ENCODE measurements at regions not wholly inside any gene's neighbourhood (a gene's known extent, or its start where the extent isn't known, plus 50 kb on each side); places are given as distances from the start of the nearest gene placed in this dataset.
A peak's percentile ranks its signal among the peaks of the same experiment; 100 is the strongest.

GRCh38 chr7:81197266-81197665 lies 278.4 kb upstream of the SEMA3C start:
- Histone ChIP-seq H4K20me1 (ENCODE audit: control insufficient read depth, extremely low read depth, insufficient read depth, low read length) (no peaks in the 10 kb centered on the region), H3K4me2 (ENCODE audit: extremely low read depth, insufficient read depth, low read length) (no peak overlapping the region), H3K36me3 (ENCODE audit: control insufficient read depth, insufficient read depth, low read length) (no peaks in the 10 kb centered on the region), H3K27ac (ENCODE audit: insufficient read depth, low read length) (no peak overlapping the region), H2AFZ (ENCODE audit: low read length) (peak overlapping the region; percentile 6), H3K79me2 (ENCODE audit: control insufficient read depth, insufficient read depth, low read length) (no peaks in the 10 kb centered on the region), H3K4me3 (replicated peaks in 1 of 4; ENCODE audit: control extremely low read depth in 1 of 4, insufficient read depth in 1 of 4, low read depth in 3 of 4, low read length in 4 of 4) (no peak overlapping the region), H3K27me3 (ENCODE audit: control insufficient read depth, insufficient read depth, low read length) (no peaks in the 10 kb centered on the region), H3K9ac (ENCODE audit: insufficient read depth, low read length) (no peak overlapping the region), H3K9me3 (ENCODE audit: control insufficient read depth, insufficient read depth, low read depth, low read length) (no peaks in the 10 kb centered on the region), H3K4me1 (ENCODE audit: control insufficient read depth, extremely low read depth, insufficient read depth, low read length) (no peaks in the 10 kb centered on the region)
- TF ChIP-seq CTCF (conservative IDR thresholded peaks at IDR 0.05 in 1 of 2, IDR thresholded peaks at IDR 0.05 in 1 of 2; ENCODE audit: low read depth in 1 of 2, low read length in 2 of 2) (no peak), EZH2 (IDR thresholded peaks at IDR 0.05; ENCODE audit: low read length, missing control alignments) (no peak)
- DNase-seq (ENCODE audit: low read depth in 2 of 2), result no peak

GRCh38 chr7:81195033-81195432 lies 276.2 kb upstream of the SEMA3C start:
- no peak overlapping the region for H3K27ac ChIP-seq (ENCODE audit: insufficient read depth, low read length)
- peak in 1 of 2 donors; percentile 58 for DNase-seq (ENCODE audit: low read depth in 2 of 2)
- H3K4me2 ChIP-seq (ENCODE audit: extremely low read depth, insufficient read depth, low read length), result no peak overlapping the region
- H3K36me3 ChIP-seq (ENCODE audit: control insufficient read depth, insufficient read depth, low read length), result no peaks in the 10 kb centered on the region
- no peaks in the 10 kb centered on the region for H3K27me3 ChIP-seq (ENCODE audit: control insufficient read depth, insufficient read depth, low read length)
- no peaks in the 10 kb centered on the region for H4K20me1 ChIP-seq (ENCODE audit: control insufficient read depth, extremely low read depth, insufficient read depth, low read length)
- H3K4me3 ChIP-seq (replicated peaks in 1 of 4; ENCODE audit: control extremely low read depth in 1 of 4, insufficient read depth in 1 of 4, low read depth in 3 of 4, low read length in 4 of 4), result no peak overlapping the region
- no peak overlapping the region for H2AFZ ChIP-seq (ENCODE audit: low read length)
- H3K9me3 ChIP-seq (ENCODE audit: control insufficient read depth, insufficient read depth, low read depth, low read length), result no peaks in the 10 kb centered on the region
- H3K4me1 ChIP-seq (ENCODE audit: control insufficient read depth, extremely low read depth, insufficient read depth, low read length), result peaks cover 3% of the 10 kb centered on the region
- no peaks in the 10 kb centered on the region for H3K79me2 ChIP-seq (ENCODE audit: control insufficient read depth, insufficient read depth, low read length)
- no peak overlapping the region for H3K9ac ChIP-seq (ENCODE audit: insufficient read depth, low read length)
- TF ChIP-seq EZH2 (IDR thresholded peaks at IDR 0.05; ENCODE audit: low read length, missing control alignments), result no peak
- no peak for TF ChIP-seq CTCF (conservative IDR thresholded peaks at IDR 0.05 in 1 of 2, IDR thresholded peaks at IDR 0.05 in 1 of 2; ENCODE audit: low read depth in 1 of 2, low read length in 2 of 2)

GRCh38 chr7:81190997-81191768 lies 272.3 kb upstream of the SEMA3C start:
- Histone ChIP-seq H3K4me2 (ENCODE audit: extremely low read depth, insufficient read depth, low read length) (no peak overlapping the region), H3K27me3 (ENCODE audit: control insufficient read depth, insufficient read depth, low read length) (no peaks in the 10 kb centered on the region), H2AFZ (ENCODE audit: low read length) (no peak overlapping the region), H3K36me3 (ENCODE audit: control insufficient read depth, insufficient read depth, low read length) (no peaks in the 10 kb centered on the region), H3K4me3 (replicated peaks in 1 of 4; ENCODE audit: control extremely low read depth in 1 of 4, insufficient read depth in 1 of 4, low read depth in 3 of 4, low read length in 4 of 4) (no peak overlapping the region), H4K20me1 (ENCODE audit: control insufficient read depth, extremely low read depth, insufficient read depth, low read length) (no peaks in the 10 kb centered on the region), H3K9ac (ENCODE audit: insufficient read depth, low read length) (no peak overlapping the region), H3K4me1 (ENCODE audit: control insufficient read depth, extremely low read depth, insufficient read depth, low read length) (peaks cover 3% of the 10 kb centered on the region), H3K27ac (ENCODE audit: insufficient read depth, low read length) (no peak overlapping the region), H3K79me2 (ENCODE audit: control insufficient read depth, insufficient read depth, low read length) (no peaks in the 10 kb centered on the region), H3K9me3 (ENCODE audit: control insufficient read depth, insufficient read depth, low read depth, low read length) (no peaks in the 10 kb centered on the region)
- peak; percentile 55 to 74 for DNase-seq (ENCODE audit: low read depth in 2 of 2)
- TF ChIP-seq CTCF (conservative IDR thresholded peaks at IDR 0.05 in 1 of 2, IDR thresholded peaks at IDR 0.05 in 1 of 2; ENCODE audit: low read depth in 1 of 2, low read length in 2 of 2), result no peak
- TF ChIP-seq EZH2 (IDR thresholded peaks at IDR 0.05; ENCODE audit: low read length, missing control alignments), result no peak

All from fibroblast of lung (primary cell).